T-helper 1 cell (primary cell): ENCODE measurements at regions not wholly inside any gene's neighbourhood (a gene's known extent, or its start where the extent isn't known, plus 50 kb on each side); places are given as distances from the start of the nearest gene placed in this dataset.

Source experiments
- DNase-seq, 5 donors: peaks; one replicate each; pipeline ENCODE4 v3.0.0-alpha.2; 2012 to 2020

- DNase-seq = no peak
Observed at GRCh38 chr3:167958141-167958540, 137.6 kb downstream of the GOLIM4 start.

DNA sequence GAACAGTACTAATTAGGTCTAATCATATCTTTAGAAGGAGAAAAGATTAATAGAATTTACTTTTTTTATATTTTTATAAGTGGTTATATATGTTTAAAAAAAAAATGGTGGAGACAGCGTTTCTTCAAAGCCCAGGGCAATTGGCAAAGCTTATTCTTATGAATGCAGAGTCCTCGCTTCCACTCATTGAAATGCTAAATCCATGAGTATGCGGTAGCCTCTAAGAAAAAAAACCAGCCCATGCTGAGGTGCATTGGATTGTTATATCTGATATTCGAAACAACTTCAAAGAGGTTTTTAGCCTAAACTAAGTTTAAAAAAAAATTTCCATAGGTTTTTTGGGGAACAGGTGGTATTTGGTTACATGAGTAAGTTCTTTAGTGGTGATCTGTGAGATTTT, 142.8 kb downstream of the GOLIM4 start:
- no peak for DNase-seq

GRCh38 chr3:167950212-167950611, 145.5 kb downstream of the GOLIM4 start:
- DNase-seq = no peak

DNA sequence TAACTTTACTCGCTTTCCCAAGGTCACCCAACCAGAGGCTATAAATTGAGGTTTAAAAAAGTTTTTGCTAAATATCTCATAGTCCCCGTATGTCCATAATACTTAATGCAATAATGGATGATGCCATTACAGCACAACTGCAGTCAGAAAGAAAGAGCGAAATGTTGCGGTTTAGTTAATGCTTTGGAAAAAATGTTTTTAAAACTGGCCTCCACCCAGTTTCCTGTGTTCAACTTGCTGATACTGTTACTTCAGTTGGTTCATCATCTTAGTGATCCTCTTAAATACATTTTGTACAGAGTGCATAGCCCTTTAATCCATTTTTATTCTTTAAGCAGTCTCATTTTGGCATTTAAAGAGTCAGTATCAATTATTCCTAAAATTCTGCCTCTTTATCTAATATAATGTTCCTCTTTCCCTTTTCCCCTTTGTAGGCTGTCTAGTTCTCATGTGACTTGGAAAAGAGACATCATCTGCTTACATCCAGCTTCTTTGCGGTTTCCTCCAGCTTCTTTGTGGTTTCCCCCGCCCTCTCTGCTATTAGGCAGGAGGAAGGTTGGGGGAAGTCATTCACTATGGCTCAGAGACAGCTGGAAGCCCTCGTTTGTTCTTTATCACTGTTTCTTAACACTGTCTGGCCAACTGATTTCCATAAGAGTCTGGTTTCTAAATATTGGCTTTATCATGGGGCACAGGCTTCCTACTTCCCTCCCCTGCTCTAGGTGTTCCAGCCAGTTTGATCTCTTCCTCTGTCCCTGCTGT, 154.3 kb downstream of the GOLIM4 start:
- peak in 1 of 5 donors; percentile 11 for DNase-seq

DNA sequence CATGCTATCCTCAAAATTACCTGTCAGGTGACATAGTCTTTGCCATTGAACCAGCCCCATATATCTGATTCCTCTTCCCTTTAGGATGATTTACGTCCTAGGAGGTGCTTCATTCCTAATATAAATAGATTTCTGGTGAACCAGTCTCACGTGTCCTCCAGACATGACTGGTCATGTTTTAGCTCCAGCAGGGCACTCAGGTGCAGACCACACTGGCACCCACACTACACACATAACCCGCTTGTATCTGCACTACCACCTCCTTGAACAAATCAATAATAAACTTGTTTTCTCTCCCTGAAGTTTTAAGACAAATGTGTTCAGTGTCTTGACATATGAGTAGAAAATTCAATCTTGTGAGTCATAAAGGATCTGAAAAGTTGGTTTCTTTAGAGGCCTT, 155.5 kb downstream of the GOLIM4 start:
- DNase-seq = no peak

DNA sequence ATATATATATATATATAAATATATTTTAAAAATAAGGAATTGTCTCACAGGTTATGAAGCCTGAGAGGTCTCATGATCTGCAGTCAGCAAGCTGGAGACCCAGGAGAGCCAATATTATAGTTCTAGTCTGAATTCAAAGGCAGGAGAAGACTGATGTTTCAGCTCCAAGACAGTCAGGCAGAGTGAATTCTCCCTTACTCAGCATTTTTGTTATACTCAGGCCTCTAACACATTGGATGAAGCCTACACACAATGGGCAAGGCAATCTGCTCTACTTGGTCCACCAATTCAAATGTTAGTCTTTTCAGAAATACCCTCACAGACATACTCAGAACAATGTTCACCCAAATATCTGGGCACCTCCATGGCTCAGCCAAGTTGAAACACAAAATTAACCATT, 157.2 kb downstream of the GOLIM4 start:
- DNase-seq = no peak

DNA sequence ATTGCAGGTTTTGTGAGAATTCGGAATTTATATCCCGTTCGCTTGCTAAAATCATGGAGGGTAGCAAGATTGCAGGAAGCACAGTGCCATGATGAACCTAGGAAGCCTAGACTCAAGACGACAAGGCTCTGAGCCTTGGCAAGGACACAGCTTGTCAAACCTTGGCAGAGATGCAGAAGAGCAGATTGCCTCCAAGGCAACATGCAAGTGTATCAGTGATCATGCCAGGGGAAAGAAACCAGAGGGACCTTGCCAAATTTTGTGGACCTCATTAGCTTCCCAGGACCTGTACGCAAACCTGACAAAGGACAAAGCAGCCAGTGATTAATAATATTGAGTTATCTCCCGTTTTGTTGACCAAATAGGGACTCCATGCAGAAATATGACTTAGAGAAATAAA, 159.7 kb downstream of the GOLIM4 start:
- no peak for DNase-seq

GRCh38 chr3:167930453-167930852, 165.3 kb downstream of the GOLIM4 start:
- DNase-seq = no peak

GRCh38 chr3:167929968-167930367, 165.8 kb downstream of the GOLIM4 start:
- no peak for DNase-seq

DNA sequence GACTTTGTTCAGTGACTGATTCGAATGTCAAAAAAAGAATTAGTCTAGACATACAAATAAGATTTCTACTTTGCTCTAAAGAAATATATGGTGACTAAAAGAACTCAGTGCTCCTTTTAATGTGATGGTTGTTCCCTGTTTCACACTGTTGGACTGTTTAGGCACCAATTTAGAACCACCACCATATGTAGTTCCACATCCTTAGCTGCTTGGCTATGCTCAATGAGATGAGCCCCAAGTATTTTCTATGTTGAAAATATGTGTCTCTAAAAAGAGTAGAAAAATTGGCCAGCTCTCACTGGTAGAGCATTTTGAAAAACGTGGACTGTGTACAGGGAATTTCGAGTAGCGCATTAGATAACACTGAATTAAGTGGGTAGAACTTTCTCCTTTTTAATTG, 167.3 kb downstream of the GOLIM4 start:
- no peak for DNase-seq

DNA sequence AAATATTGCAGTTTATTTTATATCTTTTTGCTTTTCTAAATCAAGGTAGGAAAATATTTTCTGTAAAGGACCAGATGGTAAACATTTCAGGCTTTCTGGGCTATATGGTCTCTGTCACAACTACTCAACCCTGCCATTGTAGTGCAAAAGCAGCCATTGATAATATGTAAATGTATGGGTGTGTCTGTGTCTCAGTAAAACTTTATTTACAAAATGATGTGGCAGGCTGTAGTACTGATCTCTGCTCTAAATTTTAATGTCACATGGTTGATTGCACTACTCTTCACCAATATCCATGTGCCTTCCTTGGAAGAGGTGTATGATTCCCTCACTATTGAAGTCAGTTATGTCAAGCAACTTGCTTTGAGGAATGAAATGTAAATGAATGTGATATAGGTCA, 175.0 kb downstream of the GOLIM4 start:
- no peak for DNase-seq

- DNase-seq = no peak
Observed at GRCh38 chr3:167919590-167919989, 176.1 kb downstream of the GOLIM4 start.

DNA sequence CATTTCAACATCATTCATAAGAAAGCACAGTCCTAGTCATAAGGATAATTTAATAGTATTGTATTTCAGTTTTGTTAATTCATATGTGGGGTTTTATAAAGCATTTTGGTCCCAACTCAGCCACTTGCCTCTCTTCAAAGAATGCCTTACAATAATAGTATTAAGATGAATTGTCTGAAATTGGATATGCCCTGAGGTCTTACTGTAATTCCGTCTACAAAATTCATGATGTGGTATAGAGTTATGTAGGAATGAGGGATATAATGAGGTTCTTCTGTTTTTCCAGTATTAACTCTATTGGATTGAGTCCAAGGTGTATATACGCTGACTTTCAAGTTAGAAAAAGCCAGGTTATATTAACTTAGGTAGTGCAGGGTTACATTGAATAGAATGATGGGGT, 177.0 kb downstream of the GOLIM4 start:
- DNase-seq = no peak

DNA sequence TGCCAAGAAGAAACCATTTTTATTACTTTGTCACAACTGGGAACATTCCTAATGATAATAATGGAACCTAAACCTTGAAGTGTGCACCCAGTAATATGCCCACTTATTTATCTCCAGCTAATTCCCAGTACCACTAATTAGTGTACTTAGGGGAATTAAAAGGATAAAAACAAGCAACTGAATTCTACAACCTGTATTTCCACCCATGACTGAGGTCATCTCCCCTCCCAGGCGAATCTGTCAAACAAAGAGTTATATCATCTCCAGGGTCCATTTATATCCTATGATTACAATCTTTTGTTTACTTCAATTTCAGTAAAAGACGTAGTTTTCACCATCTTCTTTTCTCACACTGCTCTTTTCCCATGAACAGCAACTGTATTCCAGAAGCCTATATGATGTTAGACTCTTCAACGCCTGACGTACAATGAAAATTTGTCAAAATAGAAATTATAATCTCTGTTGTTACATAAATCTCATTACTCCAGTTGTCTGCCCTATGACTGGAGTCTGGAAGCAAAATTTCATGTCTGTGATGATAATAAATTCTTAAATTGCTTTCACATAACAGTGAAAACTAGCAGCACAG, 177.6 kb downstream of the GOLIM4 start:
- DNase-seq = no peak

GRCh38 chr3:167913219-167913835, 177.8 kb downstream of the SERPINI1 start:
- no peak for DNase-seq

- DNase-seq = no peak
Observed at GRCh38 chr3:167909952-167910351, 174.4 kb downstream of the SERPINI1 start.

DNA sequence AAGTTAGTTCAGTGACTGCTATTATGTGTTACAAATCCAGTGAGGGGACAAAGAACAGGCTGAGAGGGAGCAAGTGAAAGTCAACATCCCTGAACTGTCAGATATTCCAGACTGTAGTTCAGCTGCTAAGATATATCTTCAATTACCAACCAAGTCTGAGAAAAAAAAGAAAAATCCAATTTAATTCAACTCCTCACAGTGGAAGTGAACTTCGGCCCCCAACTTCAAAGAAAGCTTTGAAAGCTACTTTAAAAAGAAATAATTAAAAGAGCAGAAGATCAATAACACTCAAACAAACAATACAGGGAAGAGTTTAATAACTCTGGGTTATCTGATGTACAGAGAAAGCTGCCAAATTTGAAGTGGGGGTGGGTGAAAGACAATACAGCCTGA, 174.0 kb downstream of the SERPINI1 start:
- no peak for DNase-seq

DNA sequence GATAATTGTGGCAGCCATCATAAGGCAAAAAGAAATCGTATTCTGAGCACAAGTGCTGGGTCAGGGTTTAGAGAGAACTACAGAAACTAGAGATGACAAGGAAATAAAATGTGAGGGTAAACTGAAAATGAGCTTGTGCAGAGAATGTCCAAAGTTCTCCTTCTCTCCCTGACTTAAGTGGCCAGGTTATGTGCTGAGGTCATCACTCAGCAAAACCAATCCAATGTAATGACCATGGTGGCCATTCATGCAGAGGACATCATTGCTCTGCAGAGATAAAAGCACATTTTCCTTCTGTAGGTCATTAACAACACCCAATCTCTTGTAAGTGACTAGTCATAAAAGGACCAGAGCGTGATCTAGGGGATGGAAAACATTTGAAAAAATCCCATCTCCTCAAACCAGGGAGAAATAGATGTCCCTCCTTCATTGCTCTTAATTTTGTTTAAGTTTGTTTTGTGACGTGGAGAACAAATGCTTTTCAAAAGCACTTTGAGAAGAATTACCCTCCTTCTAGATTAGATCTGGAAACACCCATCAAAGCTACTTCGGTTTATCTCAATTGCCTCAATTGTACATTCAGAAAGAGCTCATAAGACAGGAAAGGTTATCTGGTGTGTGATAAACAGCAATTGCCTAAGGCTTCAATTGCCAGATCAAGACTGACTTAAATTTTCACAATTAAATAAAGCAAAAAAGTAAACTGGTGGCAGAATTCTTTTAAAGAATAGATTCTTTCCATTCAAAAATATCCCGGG, 173.4 kb downstream of the SERPINI1 start:
- DNase-seq = no peak

DNA sequence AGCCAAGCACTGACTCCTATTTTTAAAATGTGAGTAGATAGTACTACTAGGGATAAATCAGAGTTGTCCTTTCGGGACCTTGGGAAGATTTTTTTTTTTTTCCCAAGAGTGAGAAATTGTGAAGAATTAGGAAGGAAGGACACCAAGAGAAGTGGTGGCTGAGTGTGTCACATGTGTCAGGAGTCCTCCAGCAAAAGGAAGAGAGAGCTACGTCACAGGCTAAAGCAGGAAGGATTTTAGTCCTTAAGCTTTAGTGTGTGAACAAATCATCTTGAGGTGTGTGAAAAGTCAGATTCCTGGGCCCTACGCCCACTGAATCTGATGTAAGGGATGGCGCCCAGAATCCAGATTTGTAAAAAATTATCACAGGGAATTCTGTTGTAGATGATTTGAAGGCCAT, 172.7 kb downstream of the SERPINI1 start:
- DNase-seq = no peak

DNA sequence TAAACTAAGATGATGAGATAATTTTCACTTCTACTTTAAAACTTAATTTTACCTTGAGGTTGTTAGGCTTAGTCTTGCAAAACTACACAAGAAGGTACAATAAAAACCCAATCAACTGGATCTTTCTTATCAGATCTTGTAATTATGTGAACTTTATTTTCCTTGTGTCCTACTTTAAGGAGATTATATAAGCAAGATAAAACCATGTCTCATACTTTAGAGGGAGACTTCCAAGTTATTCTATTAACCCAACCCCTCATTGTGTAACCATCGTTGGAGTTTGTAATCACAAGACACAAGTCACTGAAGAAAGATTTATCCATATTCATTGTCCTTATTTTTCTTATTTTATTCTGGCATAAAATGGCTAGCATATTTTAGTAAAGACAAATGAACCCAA, 165.6 kb downstream of the SERPINI1 start:
- DNase-seq = no peak

DNA sequence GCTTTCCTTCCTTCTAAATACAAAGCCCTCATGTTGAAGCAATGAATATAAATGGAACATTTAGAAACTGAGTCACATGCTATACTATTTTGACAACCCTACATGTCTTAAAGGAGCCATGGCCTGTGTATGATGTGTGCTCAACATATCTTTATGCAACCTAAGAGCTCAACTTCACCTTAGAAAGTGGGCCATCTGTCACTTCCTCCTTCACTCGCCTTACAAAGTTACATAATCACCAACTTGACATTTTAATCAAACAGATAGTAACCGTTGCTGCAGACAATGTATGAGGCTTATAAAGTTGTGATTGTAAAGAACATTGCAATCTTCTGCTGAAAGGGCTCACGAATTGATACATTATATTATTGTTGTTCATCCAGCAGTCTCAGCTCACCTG, 163.6 kb downstream of the SERPINI1 start:
- no peak for DNase-seq

DNA sequence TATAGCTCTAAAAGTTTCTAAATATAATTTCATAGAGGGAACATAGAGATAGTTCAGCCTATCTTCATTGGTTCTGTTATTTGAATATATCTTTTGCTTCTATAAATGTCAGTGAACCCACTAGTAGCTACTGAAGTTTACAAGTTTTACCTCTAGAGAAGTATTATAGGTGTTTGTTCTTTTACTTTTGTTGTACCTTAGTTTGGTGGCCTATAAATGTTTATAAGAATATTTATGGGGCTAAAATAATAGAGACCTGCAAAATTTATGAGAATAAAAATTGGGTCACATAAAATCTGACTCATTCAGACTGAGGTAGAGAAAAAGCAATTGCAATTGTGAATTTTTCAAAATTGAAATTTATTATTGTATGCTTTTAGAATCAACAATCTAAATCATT, 162.6 kb downstream of the SERPINI1 start:
- no peak for DNase-seq

- no peak for DNase-seq
Observed at GRCh38 chr3:167895684-167896083, 160.2 kb downstream of the SERPINI1 start.

DNA sequence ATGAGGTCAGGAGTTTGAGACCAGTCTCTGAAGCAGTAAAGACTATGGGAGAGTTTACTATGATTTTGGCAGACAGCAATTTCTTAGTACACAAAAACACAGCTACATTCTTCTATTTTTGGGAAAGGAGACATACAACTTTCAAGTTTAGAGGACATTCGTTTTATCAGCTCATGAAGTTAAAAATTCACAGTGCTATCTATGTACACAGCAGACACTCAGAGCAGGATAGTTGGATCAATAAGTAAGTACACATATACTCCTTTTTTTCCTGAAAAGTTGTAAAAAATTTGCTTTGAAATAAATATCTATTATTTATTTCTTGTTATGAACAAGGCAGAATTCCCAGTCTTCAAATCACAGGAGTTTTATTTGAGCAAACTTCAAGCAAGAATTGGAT, 159.7 kb downstream of the SERPINI1 start:
- DNase-seq = no peak
